KG1 (cell line): ENCODE measurements at regions not wholly inside any gene's neighbourhood (a gene's known extent, or its start where the extent isn't known, plus 50 kb on each side); places are given as distances from the start of the nearest gene placed in this dataset.

Source experiments
- DNase-seq: peaks from one replicate; lab custom pipeline; 2025; lab: John Stamatoyannopoulos, UW

DNA sequence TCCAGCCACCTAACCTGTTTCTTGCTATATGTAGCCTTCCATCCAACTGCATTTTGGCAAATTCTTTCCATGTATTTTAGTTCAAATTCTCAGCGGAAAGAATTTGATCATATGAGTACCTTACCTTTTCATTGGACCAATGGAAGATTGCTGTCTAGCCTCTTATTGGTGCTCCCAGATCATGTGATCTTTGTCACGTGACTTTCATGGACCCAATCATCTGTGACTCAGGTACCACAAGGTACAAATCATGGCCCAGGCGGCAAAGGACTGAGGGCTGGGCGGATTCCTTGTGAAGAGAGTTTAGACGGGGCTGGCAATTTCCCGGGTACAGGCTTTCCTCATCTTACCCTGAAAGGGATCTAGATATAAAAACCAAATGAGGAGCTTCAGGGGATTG, 85.9 kb upstream of the TBX20 start:
- no peak for DNase-seq

DNA sequence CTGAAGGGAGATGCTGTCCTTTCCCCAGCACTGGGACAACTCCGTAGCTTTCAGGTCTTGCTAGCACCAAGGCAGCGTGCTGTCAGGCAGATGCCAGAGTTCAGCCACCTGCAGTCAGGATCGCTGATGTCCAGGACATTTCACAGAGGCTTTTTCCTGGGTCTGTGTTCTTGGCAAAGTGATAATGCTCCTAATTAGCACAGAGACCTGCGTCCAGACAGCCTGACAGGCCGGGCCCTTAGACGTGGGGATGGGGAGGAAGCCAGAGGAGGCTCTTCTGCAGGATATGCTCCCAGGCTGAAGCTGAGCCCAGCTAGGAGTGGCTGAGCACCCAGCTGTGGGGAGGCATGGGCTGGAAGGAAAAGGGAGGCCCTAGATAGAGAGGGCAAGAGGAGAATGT, 82.5 kb upstream of the TBX20 start:
- no peak for DNase-seq

DNA sequence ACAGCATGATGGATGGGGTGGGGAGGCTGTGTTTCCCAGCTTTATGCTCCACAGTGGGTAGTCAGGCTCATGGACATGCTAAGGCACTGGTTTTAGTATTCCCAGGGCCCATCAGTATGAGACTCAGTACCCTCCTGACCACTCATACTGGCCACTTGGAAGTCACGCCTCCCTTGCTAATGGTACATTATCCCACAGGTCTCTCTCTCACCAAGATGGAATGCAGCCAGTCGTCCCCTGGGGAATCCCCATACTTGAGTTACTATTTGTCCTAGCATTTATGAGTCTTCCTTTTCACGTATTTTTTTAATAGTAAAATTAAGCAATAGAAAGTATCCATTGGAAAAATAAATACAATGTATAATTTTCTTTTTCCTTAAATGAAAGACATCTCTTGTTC, 80.6 kb upstream of the TBX20 start:
- DNase-seq, result no peak

DNA sequence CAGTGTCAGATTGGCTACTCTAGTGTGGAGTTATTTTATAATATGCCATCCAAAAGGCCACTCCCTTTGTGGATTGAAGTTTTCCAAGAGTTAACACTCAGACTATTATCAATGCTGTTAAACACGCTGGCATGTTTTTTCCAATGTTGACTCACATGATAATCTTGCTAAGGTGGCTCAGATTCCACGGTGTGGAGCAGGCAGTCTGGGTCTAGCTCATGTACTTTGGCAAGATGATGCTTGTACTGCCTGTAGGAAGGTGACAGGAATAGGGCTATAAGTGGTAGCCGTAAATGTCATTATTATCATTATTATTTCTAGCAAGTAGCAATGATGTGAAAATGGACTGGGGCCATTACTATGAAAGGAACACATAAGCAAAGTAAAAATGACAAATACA, 79.4 kb upstream of the TBX20 start:
- DNase-seq, result no peak

DNA sequence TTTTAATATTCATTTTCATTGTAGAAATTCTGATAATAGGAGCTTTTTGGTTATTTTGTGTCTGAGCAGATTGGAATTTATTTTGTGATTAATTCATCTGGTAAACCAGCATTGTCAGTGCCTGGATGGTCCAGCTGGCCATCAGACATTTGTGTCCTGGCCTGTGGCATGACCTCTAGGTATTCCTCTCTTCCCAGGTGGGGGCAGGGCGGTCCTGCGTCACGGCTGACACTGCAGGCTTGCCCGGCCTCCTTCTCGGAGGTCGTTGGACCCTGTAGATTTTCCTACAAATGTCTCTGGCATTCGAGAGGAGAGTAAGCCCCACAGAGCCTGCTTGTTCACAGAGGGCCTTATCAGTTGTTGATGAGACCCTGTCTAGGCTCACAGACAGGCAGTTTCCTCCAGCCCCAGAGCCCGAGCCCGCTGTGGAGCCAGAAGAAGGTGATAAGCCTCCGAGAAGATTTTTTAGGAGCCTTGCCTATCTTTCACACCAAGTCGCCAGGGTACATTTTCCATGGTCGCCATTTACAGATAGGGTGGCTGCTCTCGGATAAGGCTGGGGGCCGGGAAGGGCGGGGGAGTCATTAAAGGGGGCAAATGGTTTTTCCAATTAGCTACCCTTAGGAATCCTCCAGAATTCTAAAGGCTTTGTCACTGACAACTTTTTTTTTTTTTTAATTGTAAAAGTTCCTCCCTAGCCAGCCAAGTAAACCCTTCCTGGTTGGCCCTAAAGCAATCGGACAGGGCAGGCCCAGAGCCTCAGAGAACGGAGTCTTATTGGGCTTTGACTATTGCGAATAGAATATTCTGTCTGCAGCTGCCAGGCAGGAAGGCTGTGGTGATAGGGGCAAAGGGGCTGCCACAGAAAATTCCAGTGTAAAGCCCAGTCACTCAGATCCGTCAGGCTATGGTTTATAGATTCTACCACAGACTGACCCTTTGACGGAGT, 78.1 kb upstream of the TBX20 start:
- DNase-seq, result no peak

DNA sequence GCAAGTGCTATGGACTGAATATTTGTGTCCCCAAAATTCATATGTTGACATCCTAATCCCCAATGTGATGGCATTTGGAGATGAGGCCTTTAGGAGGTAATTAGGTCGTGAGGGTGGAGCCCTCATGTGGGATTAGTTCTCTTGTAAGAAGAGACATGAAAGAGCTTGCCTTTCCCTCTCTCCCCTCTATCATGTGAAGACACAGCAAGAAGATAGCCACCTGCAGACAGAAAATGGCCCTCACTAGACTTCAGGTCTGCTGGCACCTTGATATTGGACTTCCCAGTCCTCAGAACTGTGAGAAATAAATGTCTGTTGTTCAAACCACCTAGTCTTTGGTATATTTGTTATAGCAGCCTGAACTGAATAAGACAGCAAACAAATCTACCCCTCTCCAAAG, 75.1 kb upstream of the TBX20 start:
- DNase-seq, result no peak

DNA sequence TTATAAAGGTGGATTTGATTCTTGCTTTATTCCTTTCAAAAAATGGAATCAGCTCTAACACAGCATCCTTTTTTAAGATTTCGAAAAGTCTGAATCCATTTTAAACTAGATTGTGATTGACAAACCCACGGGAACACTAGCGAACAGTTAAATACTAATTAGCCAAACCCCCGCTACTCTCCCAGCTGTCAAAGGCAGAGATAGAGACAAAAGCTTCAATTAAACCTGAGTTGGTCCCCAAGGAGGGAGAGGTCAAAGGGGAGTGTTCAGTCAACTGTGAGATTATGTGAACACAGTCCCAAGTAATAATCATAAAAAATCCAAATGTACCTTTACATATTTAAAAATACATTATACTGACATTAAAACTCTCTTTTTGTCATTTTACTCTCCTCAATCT, 65.7 kb upstream of the TBX20 start:
- no peak for DNase-seq

DNA sequence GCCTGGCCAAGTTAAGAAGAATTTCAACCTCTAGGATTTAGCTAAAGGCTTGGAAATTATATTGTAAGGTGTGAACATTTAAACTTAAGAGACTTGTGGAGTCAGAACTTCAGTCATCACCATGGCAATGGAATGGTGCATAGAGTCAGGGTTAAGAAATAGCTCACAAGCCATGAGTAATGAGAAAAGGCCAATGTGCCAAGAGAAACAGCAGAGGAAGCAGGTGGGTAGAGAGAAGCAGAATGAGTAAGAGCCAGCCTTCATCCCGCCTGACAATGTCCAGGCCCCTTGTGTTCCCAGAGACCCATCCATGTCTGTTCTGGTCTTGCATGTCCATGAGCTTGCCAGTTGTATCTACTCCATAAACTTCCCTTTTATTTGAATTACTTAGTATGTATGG, 62.6 kb upstream of the TBX20 start:
- no peak for DNase-seq

DNA sequence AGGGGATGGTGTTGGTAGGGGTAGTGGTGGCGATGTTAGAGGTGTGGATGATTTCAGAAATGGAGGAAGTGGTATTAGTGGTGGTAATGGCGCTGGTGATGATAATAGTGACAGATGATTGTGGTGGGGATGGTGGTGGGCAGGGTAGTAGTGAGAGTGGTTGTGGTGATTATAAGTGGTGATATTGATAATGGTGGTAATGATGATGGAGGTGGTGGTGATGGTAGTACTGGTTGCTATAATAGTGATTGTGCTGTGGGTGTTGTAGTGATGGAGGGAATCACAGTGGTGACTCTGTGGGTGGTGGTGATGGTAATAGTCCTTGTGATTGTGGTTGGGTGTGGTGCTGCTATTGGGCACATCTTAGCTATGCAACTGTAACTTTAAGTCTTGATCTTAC, 61.6 kb upstream of the TBX20 start:
- no peak for DNase-seq

DNA sequence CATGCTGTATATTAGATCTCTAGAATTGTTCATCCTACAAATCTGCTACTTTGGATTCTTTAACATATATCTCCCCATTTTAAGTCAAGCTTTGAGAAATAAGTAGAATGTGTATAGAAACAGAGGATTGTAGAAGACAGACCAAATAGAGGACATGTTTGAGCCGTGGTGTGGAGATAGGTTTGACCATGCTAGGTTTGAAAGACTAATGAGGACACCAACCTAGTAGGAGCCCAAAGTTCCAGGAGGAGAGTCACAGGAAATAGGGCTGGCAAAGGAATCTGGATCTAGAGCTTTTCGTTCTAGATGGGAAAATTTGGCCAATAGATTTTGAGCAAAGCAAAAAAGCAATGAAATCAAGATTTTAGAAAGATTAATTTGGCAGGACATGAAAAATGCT, 60.5 kb upstream of the TBX20 start:
- DNase-seq, result no peak

DNA sequence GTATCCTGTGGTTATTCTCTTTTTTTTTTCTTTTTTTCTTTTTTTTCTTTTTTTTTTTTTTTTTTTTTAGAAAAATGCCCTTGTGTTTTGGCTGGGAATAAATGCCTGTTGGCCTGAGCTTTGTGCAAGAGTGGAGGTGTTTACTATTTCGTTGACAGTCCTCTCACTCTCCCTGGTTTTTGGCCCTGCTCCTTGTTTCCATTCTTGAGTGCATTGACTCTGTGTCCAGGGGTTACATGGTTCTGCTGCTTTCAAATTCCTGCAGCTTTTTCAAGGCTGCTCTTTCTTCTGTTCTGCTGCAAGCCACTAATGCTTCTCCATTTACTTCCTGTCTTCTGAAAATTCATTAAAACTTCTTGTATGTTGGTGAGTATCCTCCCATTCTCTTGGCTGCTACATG, 59.7 kb upstream of the TBX20 start:
- DNase-seq, result no peak
